KMS-11 (cell line): ENCODE measurements at regions not wholly inside any gene's neighbourhood (a gene's known extent, or its start where the extent isn't known, plus 50 kb on each side); places are given as distances from the start of the nearest gene placed in this dataset.

Experiments used
- H2AFZ ChIP-seq: fragments of 200-600 bp; sonication (generic); 2 replicates; pipeline ENCODE4 v1.6.1; 2016; ENCODE audit warnings: antibody characterized with exemption, mixed run types, low read depth
- H3K27ac ChIP-seq: fragments of 200-600 bp; sonication (generic); 2 replicates; pipeline ENCODE4 v1.6.1; 2016; ENCODE audit warnings: mild to moderate bottlenecking, mixed run types
- H3K27me3 ChIP-seq: fragments of 200-600 bp; sonication (generic); 2 replicates; pipeline ENCODE4 v1.6.1; 2017; ENCODE audit warnings: mild to moderate bottlenecking, low read depth, mixed run types, moderate library complexity; ENCODE audit not compliant: insufficient read depth
- H3K36me3 ChIP-seq: fragments of 200-600 bp; sonication (generic); 2 replicates; pipeline ENCODE4 v1.6.1; 2017; ENCODE audit warnings: mild to moderate bottlenecking, mixed run types; ENCODE audit not compliant: insufficient read depth
- H3K4me1 ChIP-seq: fragments of 200-600 bp; sonication (generic); 2 replicates; pipeline ENCODE4 v1.6.1; 2016; ENCODE audit warnings: mild to moderate bottlenecking, low read depth, mixed run types; ENCODE audit not compliant: poor library complexity, severe bottlenecking
- H3K4me2 ChIP-seq: fragments of 200-600 bp; sonication (generic); 2 replicates; pipeline ENCODE4 v1.7.0; 2016; ENCODE audit warnings: mild to moderate bottlenecking, mixed run types
- H3K4me3 ChIP-seq: fragments of 200-600 bp; sonication (generic); IDR thresholded peaks from 2 replicates; pipeline ENCODE4 v1.6.1; 2017; ENCODE audit warnings: low read depth, low read length, mixed read lengths; ENCODE audit not compliant: insufficient read depth
- H3K79me2 ChIP-seq: fragments of 200-600 bp; sonication (generic); 2 replicates; pipeline ENCODE4 v1.6.1; 2016; ENCODE audit warnings: low read depth, mixed run types; ENCODE audit not compliant: insufficient read depth
- H3K9ac ChIP-seq: fragments of 200-600 bp; sonication (generic); 2 replicates; pipeline ENCODE4 v1.6.1; 2016; ENCODE audit warnings: mild to moderate bottlenecking, mixed run types
- H4K20me1 ChIP-seq: fragments of 200-600 bp; sonication (generic); 2 replicates; pipeline ENCODE4 v1.6.1; 2016; ENCODE audit warnings: mild to moderate bottlenecking, mixed run types; ENCODE audit not compliant: insufficient read depth
- TF ChIP-seq, protein P1 (sequence below): fragments of 200-600 bp; sonication (generic); conservative IDR thresholded peaks from 2 replicates; pipeline ENCODE4 v1.6.1; 2017; ENCODE audit warnings: low read depth, mild to moderate bottlenecking, antibody characterized with exemption, low read length, moderate library complexity, mixed read lengths

DNA sequence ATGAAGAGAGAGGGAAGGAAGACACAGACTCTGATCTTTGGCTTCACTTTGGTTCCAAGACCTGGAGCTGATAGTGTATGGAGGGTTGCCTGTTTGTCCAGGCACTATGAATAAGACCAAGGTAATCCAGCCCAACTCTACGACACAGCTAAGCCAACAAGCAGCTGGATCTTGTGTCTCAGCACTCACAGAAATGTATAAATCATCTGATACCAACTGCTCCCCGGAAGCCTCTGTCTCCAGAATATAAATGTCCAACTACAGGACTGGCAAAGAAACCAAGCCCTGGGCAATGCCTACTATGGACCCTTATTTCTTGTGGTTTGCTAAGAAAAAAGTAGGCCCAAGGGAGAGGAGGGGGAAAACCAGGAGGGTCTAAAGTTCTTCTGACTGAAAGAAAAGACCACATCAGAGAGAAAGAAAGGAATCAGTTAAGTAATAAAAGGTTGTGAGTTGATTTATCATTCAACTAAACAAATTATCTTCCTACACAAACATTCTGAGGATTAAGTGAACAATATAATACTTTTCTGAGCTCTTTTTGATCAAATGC is 204.0 kb downstream of the DAD1 start:
- H3K79me2 ChIP-seq = no peaks in the 10 kb centered on the region
- TF ChIP-seq, protein P1, sequence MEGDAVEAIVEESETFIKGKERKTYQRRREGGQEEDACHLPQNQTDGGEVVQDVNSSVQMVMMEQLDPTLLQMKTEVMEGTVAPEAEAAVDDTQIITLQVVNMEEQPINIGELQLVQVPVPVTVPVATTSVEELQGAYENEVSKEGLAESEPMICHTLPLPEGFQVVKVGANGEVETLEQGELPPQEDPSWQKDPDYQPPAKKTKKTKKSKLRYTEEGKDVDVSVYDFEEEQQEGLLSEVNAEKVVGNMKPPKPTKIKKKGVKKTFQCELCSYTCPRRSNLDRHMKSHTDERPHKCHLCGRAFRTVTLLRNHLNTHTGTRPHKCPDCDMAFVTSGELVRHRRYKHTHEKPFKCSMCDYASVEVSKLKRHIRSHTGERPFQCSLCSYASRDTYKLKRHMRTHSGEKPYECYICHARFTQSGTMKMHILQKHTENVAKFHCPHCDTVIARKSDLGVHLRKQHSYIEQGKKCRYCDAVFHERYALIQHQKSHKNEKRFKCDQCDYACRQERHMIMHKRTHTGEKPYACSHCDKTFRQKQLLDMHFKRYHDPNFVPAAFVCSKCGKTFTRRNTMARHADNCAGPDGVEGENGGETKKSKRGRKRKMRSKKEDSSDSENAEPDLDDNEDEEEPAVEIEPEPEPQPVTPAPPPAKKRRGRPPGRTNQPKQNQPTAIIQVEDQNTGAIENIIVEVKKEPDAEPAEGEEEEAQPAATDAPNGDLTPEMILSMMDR = no peak
- peaks cover 14% of the 10 kb centered on the region for H3K4me1 ChIP-seq
- H3K9ac ChIP-seq = no peak overlapping the region
- H4K20me1 ChIP-seq = no peaks in the 10 kb centered on the region
- H3K36me3 ChIP-seq = no peaks in the 10 kb centered on the region
- H3K27ac ChIP-seq = no peak overlapping the region
- no peaks in the 10 kb centered on the region for H3K27me3 ChIP-seq
- no peak overlapping the region for H2AFZ ChIP-seq
- H3K4me2 ChIP-seq = no peak overlapping the region
- H3K4me3 ChIP-seq = no peak overlapping the region

DNA sequence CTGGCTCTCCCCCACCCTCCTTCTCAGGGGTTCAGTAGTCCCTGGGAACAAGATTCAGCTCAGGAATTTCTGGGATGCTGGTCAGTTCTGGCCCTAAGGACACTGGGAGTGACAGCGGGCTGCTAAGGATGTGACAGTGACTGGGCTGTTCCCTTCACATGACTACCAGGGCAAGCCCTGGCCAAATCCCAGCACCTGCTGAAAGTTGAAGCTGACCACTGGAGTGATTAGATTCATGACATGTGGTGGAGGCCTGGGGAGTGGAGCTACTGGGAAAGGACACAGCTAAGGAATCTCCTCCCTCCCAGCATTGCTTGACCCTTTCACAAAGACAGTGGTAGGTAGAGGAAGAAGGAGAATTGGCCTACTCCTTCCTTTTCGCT is 204.9 kb downstream of the DAD1 start:
- Histone ChIP-seq H3K36me3 (no peaks in the 10 kb centered on the region), H3K4me2 (no peak overlapping the region), H3K27me3 (no peaks in the 10 kb centered on the region), H3K4me1 (peaks cover 14% of the 10 kb centered on the region), H4K20me1 (no peaks in the 10 kb centered on the region), H3K27ac (no peak overlapping the region), H3K9ac (no peak overlapping the region), H3K79me2 (no peaks in the 10 kb centered on the region), H3K4me3 (no peak overlapping the region), H2AFZ (no peak overlapping the region)
- TF ChIP-seq, protein P1 = no peak

DNA sequence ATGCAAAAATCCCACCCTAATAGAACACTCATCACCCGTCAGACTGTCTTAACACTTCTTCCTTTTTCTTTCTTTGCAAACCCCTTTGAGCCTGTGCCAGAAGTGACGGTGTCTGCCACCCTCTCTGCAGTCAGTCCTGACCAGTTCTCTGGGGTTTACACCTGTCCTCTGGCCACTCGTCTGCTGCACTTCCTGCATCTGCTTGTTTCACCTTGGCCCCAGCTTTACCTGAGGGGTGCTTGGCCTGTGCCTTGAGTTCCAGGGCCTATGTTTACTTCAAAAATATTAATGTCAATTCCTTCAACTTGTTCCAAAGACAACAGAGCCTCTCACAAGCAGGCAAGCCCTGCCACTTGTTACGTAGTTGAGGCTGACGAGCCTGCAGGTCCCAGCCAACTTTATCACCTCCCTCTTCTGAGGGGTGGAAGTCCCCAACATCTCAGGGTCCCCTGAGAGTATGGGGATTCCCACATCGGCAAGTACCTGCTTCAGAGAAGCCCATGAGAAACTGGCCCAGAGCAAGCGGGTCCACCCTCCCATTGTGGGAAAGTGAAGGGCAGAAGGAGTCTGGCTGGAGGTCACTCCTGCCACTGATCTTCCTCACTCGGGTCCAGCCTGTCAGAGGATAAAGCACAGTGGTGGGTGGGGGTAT is 205.4 kb downstream of the DAD1 start:
- Histone ChIP-seq H4K20me1 (no peaks in the 10 kb centered on the region), H2AFZ (no peak overlapping the region), H3K9ac (no peak overlapping the region), H3K4me3 (no peak overlapping the region), H3K36me3 (no peaks in the 10 kb centered on the region), H3K27ac (no peak overlapping the region), H3K27me3 (no peaks in the 10 kb centered on the region), H3K4me2 (no peak overlapping the region), H3K4me1 (peaks cover 14% of the 10 kb centered on the region), H3K79me2 (no peaks in the 10 kb centered on the region)
- TF ChIP-seq, protein P1 = no peak

DNA sequence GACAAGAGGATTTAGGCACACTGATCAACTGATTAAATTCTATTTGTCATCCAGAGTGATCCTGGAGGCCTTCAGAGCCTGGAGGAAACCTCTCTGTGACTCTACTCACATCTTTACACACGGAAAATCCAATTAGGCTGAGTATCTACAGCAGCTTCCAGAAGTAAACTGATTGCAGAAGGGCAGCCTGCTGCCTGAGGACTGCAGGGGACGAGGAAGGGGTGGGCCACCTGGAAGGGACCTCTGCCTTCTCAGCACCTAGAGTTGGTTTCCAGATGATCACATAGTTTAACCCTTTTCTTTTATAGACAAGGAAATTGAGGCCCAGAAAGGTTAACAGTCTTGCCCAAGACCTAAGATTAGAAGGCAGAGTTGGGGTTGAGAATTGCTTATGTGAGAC is 206.1 kb downstream of the DAD1 start:
- TF ChIP-seq, protein P1 = no peak
- Histone ChIP-seq H3K4me3 (no peak overlapping the region), H3K79me2 (no peaks in the 10 kb centered on the region), H3K9ac (no peak overlapping the region), H3K4me2 (no peak overlapping the region), H2AFZ (no peak overlapping the region), H3K36me3 (no peaks in the 10 kb centered on the region), H4K20me1 (no peaks in the 10 kb centered on the region), H3K27ac (no peak overlapping the region), H3K27me3 (no peaks in the 10 kb centered on the region), H3K4me1 (peaks cover 10% of the 10 kb centered on the region)
